Islet precursor cell (in vitro differentiated cells): ENCODE measurements at regions not wholly inside any gene's neighbourhood (a gene's known extent, or its start where the extent isn't known, plus 50 kb on each side); places are given as distances from the start of the nearest gene placed in this dataset.

Source experiments
- DNase-seq: peaks from one replicate; pipeline ENCODE4 v3.0.0-alpha.2; 2018

DNA sequence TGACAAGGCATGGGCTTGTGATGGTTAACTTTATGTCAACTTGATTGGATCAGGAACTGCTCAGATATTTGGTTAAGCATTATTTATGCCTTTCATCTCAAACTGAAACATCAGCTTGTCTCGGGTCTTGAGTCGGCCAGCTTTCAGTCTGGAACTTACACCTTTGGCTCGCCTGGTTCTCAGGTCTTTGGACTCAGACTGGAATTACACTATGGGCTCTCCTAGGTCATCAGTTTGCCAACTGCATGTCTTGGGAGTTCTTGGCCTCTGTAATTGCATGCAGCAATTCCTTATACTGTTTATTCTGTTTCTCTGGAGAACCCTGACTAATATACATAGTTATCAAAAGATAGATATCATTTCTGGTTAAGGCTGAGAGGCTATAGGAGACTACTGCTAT, 653.7 kb downstream of the ADGRL2 start:
- DNase-seq: no peak

DNA sequence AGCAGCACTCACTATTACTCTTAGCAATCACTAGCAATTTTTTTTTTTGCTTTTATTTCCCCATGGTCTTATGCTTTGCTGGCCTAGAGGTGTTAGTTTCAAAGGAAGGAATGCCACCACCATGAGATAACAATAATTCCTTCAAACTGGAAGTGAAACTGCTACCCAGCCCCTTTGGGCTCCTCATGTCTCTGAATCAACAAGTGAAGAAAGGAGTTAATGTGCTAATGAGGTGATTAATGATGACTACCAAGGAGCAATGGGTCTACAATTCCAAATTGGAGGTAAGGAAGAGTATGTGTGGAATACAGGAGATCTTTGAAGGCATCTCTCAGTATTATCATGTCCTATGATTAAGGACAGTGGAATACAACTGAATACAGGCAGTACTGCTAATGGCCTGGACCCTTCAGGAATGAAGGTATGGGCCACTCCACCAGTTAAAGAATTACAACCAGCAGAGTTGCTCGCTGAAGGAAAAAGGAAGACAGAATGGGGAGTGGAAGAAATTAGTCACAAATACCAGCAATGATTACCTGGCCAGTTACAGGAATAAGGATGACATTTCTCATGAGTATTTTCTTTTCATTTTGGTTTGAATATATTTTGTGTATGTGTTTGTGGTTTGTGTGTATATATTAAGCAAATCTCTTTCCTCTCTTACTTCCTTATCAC, 652.9 kb downstream of the ADGRL2 start:
- no peak for DNase-seq

- DNase-seq: no peak
Observed at GRCh38 chr1:82452096-82452495, 651.4 kb downstream of the ADGRL2 start.

DNA sequence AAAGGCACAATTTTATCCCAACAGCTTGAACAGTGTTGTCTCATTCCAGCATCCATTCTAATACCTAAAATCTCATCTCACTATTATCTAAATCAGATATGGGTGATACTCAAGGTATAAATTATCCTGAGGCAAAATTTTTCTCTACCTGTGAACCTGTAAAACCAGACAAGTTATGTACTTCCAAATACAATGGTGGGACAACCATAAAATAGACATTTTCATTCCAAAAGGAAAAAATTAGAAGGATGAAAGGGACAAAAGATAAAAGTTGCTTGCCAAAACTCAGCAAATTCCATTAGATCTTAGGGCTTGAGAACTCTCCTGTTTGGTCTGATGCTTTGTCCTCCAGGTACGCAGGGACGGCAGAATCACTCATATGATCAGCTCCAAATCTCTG, 650.5 kb downstream of the ADGRL2 start:
- no peak for DNase-seq

GRCh38 chr1:82449506-82450057, 648.8 kb downstream of the ADGRL2 start:
- DNase-seq: no peak

DNA sequence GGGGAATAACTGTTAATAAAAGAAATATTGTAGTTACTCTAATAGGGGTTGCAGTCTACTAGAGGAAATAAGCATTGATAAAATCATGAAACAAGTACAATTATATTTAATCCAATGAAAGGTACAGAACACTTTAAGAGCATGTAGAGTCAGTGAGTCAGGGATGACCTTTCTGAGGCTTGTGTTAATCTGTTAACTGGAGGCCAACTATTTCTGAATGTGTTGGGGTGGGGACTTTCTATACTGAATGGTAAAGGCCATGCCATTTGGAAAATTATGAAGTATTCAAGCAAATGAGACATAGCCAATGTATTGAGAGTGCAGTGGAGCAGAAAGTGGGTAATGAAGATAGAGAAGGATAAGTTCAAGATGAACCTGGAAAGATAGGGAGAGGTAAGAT, 646.2 kb downstream of the ADGRL2 start:
- no peak for DNase-seq

DNA sequence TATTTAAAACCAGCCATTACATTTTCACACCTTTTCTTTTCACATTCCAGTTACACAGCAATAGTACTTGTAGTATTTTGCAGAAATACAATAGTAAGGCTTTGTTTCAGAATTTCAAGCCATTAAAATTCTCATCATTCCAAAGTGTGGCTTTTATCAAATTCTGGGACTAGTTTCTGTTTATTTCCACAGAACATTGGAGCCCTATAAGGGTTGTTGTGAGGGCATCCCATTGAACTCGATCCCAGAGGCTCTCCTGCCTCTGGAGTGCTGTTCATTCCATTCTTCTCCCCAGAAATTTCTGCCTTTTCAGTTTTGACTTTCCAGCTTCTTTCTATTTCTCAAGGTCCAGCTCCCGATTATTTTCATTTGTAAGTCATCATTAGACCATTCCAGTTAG, 645.5 kb downstream of the ADGRL2 start:
- no peak for DNase-seq

DNA sequence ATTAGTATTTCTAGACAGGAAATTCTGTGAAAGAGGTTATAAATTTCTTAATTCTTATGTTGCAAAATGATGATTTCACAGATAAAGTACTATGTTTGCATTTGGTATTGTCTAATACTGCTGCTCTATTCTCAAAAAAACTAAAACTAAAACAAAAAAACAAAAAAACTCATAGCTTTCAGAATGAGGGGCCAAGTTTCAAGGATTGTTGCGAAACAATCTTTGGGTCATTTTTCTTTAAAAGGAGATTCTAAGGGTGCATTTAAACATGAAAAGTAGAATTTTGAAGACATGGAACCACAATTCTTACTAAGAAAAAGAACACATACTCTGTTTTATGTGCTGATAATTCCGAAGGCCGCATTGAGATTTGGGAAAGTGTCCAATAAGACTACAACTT, 645.1 kb downstream of the ADGRL2 start:
- no peak for DNase-seq

DNA sequence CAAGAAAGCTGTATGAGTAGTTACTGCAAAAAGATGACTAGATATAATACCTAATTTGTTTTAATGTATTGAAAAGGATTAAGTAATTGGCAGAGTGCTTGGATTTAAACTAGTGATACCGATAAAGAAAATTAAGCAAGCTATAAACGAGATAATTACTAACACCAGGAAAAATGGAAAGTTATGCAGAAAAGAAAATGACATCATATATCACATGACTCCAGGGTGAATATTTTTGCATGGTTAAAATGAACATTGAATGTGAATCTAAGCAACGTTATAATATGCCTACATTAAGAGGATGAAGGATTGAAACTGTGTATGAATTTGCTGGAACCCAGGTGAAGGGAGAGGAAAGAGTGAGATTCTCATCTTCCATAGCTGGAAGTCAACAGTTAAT, 644.4 kb downstream of the ADGRL2 start:
- no peak for DNase-seq

GRCh38 chr1:82441402-82441801, 640.7 kb downstream of the ADGRL2 start:
- no peak for DNase-seq

DNA sequence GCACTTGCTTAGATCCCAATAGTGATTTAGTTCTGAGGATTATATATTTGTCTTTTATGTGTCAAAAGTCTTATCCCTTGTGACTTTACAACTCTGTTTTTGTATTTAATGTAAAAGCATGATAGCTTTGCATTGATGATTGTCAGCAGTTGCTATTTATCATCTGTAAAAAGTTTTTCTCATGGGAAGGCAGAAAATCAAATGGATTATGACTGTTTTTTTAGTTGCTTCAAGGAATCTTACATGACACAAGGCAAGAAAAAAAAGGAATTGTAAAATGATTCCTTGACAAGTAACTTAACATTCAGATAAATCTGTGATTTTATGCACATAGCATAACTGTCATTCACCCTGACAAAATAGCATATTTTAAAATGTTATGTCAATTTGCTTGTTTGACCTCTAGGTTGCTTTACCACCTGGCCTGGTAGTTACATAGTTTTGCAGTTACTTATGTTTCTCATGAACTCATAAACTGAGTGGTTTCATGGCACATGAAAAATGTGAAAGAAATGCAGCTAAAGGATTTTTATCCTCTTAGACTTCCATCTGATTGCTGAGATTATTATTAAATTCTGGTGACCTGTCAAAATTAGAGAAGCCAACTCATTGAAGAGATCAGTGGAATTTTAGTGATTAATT, 622.6 kb downstream of the ADGRL2 start:
- DNase-seq: no peak

- no peak for DNase-seq
Observed at GRCh38 chr1:82421782-82422181, 621.0 kb downstream of the ADGRL2 start.

DNA sequence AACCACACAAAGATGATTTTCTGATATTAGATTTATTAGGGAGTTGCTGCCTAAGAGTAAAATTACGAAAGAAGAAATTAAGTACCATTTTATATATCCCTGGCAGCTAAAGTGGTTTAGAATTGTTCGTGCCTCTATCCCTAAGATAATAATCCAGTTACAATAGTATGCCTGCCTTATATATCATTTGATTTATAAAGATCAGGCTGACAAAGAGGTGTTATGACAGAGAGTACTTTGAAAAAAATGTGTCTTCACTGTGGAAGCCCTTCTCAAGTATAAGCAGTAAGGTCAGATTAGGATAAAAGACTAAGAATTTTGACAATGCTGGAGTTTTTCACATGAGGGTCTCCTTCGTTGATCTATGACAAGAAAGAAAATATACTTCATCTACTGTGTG, 619.9 kb downstream of the ADGRL2 start:
- no peak for DNase-seq

- no peak for DNase-seq
Observed at GRCh38 chr1:82411605-82412004, 610.9 kb downstream of the ADGRL2 start.

DNA sequence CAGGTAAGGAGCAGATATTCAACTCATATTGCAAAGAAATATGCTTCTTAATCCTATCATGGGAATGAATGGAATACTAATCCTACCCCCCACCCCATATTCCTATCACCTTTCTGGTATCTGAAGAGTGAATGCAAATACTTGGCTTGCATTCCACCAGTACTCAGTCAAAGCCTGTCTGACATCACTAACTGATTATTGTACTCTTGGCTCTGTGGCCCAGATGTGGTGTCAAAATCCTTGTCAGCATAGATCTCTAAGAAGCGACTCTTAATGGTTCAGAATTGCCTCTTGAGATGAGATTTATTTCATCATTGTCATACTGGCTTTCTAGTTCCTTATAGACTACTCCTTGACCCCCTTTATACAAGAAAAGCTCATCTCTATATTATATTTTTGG, 604.6 kb downstream of the ADGRL2 start:
- DNase-seq: no peak

DNA sequence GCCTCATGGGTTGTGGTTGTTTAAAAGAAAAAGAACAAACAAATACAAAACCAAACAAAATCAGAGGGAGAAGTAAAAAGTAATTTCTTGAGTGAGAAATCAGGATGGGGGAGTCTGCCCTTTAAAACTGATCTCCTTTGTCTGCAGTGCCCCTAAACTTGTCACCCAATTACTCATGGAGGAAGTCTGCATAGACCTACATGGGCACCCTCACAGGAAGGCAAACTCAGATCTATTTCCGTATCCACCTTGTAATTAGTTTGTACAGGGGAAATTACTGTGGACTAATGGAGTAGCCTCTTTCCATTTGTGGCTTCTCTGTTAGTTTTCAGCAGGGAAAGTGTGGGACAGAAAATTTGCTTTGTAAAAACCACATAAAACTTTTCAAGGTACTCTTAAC, 600.4 kb downstream of the ADGRL2 start:
- DNase-seq: no peak

- no peak for DNase-seq
Observed at GRCh38 chr1:82400521-82400920, 599.8 kb downstream of the ADGRL2 start.

- DNase-seq: no peak
Observed at GRCh38 chr1:82399093-82399492, 598.4 kb downstream of the ADGRL2 start.

DNA sequence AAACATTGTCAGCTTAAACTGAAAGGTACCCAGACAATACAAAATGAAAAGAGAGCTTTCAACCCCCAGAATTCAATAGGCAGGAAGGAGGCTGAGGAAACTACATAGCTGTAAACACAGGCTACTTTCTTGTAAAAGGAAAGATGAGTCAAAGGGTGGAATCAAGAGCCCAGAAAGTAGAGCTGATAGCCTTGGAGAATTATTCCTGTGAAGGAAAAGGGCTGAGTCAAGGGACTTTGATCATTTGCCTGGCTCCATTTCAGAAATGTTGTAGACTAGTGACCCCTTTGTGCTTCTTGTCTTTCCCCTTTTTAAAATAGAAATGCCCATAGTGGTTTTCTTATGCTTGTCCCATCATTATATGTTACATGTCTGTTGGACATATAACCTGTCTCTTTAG, 597.6 kb downstream of the ADGRL2 start:
- no peak for DNase-seq

DNA sequence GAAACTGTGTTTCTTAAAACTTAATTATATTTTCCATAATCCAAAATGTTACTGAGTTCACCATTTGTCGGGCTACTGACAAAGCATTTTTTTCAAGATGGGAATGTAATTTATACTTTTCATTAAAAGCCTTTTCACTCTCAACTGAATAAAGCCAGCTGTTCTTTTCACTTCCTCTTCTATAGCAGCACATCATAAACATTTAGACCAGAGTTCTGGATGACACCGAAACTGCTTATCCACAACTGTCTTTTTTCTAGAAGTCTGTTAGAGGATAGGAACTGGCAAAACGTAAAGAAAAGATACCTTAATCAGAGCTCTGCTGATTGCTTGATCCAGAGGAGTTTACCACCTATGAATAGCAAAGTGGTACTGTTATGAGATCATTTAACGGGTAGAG, 594.7 kb downstream of the ADGRL2 start:
- DNase-seq: no peak

GRCh38 chr1:82392946-82393345, 592.2 kb downstream of the ADGRL2 start:
- no peak for DNase-seq

DNA sequence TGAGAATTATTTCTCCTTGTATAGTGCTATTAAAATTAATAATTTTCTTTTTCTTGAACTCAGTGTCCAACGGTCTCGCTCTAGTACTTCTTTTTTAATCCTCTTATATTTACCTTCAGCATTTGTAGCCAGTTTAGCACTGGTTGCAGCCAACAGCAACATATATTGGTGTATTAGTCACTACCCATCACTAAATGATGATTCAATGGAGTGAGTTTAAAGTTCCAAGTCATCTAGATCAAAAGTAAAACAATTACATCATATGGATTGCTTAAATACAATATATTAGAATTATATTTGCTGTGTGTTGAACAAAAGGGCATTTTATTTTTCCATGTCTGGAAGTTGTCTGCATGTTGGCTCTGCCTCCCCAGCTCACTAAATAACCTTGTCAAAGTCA, 591.8 kb downstream of the ADGRL2 start:
- DNase-seq: no peak

DNA sequence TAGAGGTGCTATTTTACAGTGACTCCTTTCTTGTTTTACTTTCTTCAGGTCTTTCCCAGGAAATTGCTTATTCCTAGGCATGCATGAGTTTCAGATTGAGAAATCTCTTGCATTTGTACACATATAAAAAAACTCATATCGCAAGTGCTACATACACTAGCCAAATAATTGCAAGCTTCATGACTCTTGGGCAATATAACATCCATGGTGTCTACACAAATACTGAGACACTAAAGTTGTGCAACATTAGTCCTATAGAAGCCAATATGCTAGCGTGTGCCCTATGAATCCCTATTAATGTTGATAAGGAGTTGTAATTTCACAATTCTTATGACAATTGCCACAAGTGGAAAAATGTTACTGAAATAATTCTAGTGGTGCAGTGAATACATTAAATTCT, 591.0 kb downstream of the ADGRL2 start:
- no peak for DNase-seq

GRCh38 chr1:82390627-82391026, 589.9 kb downstream of the ADGRL2 start:
- DNase-seq: no peak

DNA sequence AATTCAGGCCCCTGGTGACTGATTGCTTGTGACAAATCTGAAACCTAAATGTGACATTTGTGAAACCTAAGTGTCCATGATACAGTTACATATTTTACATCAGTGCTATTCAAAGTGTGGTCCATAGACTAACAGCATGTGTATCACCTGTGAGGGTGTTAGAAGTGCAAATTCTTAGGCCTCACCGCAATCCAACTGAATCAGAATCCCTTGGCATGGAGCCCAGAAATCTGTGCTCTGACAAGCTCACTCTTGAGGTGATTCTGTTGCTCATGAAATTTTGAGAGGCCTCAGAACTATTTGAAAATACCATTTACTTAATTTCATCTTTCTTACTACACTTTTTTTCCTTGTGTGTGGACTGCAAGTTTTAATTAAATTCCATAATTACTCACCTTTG, 587.9 kb downstream of the ADGRL2 start:
- no peak for DNase-seq
